SK-N-SH (cell line): ENCODE measurements at regions not wholly inside any gene's neighbourhood (a gene's known extent, or its start where the extent isn't known, plus 50 kb on each side); places are given as distances from the start of the nearest gene placed in this dataset.

Experiments
- CTCF ChIA-PET: fragments of 300-600, 350-600 bp; formaldehyde crosslinking; extraction: SDS; loops from one replicate; lab custom pipeline; 2021; lab: Yijun Ruan, JAX
- POLR2A ChIA-PET: fragments of 350-600 bp; sonication (Branson Sonifier 250); formaldehyde crosslinking; extraction: SDS; loops from one replicate; lab custom pipeline; 2020; ENCODE audit warnings: antibody characterized with exemption, inconsistent platforms; lab: Yijun Ruan, JAX
- DNase-seq: peaks from one replicate; pipeline ENCODE4 v3.0.0; 2012
- H2AFZ ChIP-seq: fragments of 200-600 bp; sonication (generic); 2 replicates; pipeline ENCODE4 v1.8.1; 2016; ENCODE audit warnings: antibody characterized with exemption, mild to moderate bottlenecking, low read depth
- H3F3A ChIP-seq: fragments of 200-600 bp; sonication (generic); replicated peaks from 2 replicates; pipeline ENCODE3; 2016; ENCODE audit warnings: antibody characterized with exemption, mild to moderate bottlenecking; ENCODE audit not compliant: insufficient read depth
- H3K27ac ChIP-seq, 2 experiments: fragments of 200-500 bp in 1 of 2; fragments of 200-600 bp in 1 of 2; sonication (Bioruptor generic) in 1 of 2; sonication (generic), shearing (Covaris generic) in 1 of 2; 2 replicates each; pipeline versions ENCODE4 v1.5.1 to v1.6.1; 2014 to 2016; ENCODE audit warnings: low read depth in 2 of 2, inconsistent platforms in 1 of 2, low read length in 1 of 2, mild to moderate bottlenecking in 1 of 2, mixed read lengths in 1 of 2
- H3K27me3 ChIP-seq: fragments of 200-600 bp; sonication (generic), shearing (Covaris generic); 2 replicates; pipeline ENCODE4 v1.6.1; 2016; ENCODE audit warnings: mixed run types; ENCODE audit not compliant: insufficient read depth
- H3K36me3 ChIP-seq, 2 experiments: fragments of 200-500 bp in 1 of 2; fragments of 200-600 bp in 1 of 2; sonication (Bioruptor generic) in 1 of 2; sonication (generic) in 1 of 2; replicated peaks in 1 of 2; 2 replicates each; pipeline versions ENCODE3 to v1.5.1; 2014 to 2016; ENCODE audit warnings: low read length in 1 of 2, mild to moderate bottlenecking in 1 of 2; ENCODE audit not compliant: insufficient read depth in 2 of 2, control insufficient read depth in 1 of 2
- H3K4me1 ChIP-seq, 2 experiments: fragments of 200-500 bp in 1 of 2; fragments of 200-600 bp in 1 of 2; sonication (Bioruptor generic) in 1 of 2; sonication (generic), shearing (Covaris generic) in 1 of 2; 2 replicates each; pipeline versions ENCODE4 v1.5.1 to v1.6.1; 2014 to 2016; ENCODE audit warnings: low read depth in 1 of 2, low read length in 1 of 2, mixed run types in 1 of 2; ENCODE audit not compliant: insufficient read depth in 2 of 2, control insufficient read depth in 1 of 2
- H3K4me2 ChIP-seq: fragments of 200-600 bp; sonication (generic), shearing (Covaris generic); 2 replicates; pipeline ENCODE4 v1.6.1; 2017; ENCODE audit warnings: mixed run types
- H3K4me3 ChIP-seq, 2 experiments: fragments of 200-500 bp in 1 of 2; fragments of 200-600 bp in 1 of 2; sonication (Bioruptor generic) in 1 of 2; sonication (generic), shearing (Covaris generic) in 1 of 2; 2 replicates each; pipeline versions ENCODE4 v1.5.1 to v1.8.1; 2014 to 2016; ENCODE audit warnings: low read depth in 2 of 2, inconsistent platforms in 1 of 2, low read length in 1 of 2, mild to moderate bottlenecking in 1 of 2, mixed read lengths in 1 of 2, moderate library complexity in 1 of 2
- H3K79me2 ChIP-seq: fragments of 200-600 bp; sonication (generic); 2 replicates; pipeline ENCODE4 v1.8.1; 2017; ENCODE audit warnings: mild to moderate bottlenecking; ENCODE audit not compliant: insufficient read depth
- H3K9ac ChIP-seq: fragments of 200-600 bp; sonication (generic); 2 replicates; pipeline ENCODE4 v1.6.1; 2017; ENCODE audit warnings: mixed run types
- H3K9me2 ChIP-seq: fragments of 200-600 bp; sonication (generic); 2 replicates; pipeline ENCODE4 v1.6.1; 2017; ENCODE audit warnings: mixed run types
- H3K9me3 ChIP-seq: fragments of 200-600 bp; sonication (generic); 2 replicates; pipeline ENCODE4 v1.6.1; 2017; ENCODE audit warnings: mixed run types, mild to moderate bottlenecking, moderate library complexity
- H4K20me1 ChIP-seq: fragments of 200-600 bp; sonication (generic); 2 replicates; pipeline ENCODE4 v1.6.1; 2017; ENCODE audit warnings: mild to moderate bottlenecking, mixed run types; ENCODE audit not compliant: insufficient read depth
- ELF1 ChIP-seq: IDR thresholded peaks from 2 replicates; pipeline ENCODE4 v1.4.0; 2012
- EP300 ChIP-seq, 2 experiments: IDR thresholded peaks; 2 replicates each; pipeline versions ENCODE4 v1.4.0 to v1.6.1; 2012; ENCODE audit warnings: borderline replicate concordance in 1 of 2, low read depth in 1 of 2, low read length in 1 of 2
- FOXJ3 ChIP-seq: sonication (generic); formaldehyde crosslinking; IDR thresholded peaks from 2 replicates; pipeline ENCODE4 v1.5.1; 2020; ENCODE audit warnings: mild to moderate bottlenecking, missing genetic modification reagents
- FOXM1 ChIP-seq: IDR thresholded peaks from 2 replicates; pipeline ENCODE4 v1.4.0; 2012; ENCODE audit warnings: low read depth, mild to moderate bottlenecking
- GABPA ChIP-seq: IDR thresholded peaks from 2 replicates; pipeline ENCODE4 v1.4.0; 2012; ENCODE audit warnings: low read depth, mild to moderate bottlenecking
- GATA2 ChIP-seq: sonication (generic); formaldehyde crosslinking; IDR thresholded peaks from 2 replicates; pipeline ENCODE4 v1.5.0; 2020; ENCODE audit warnings: mild to moderate bottlenecking, missing genetic modification reagents
- JUND ChIP-seq: IDR thresholded peaks from 2 replicates; pipeline ENCODE4 v1.4.0; 2012
- MEF2A ChIP-seq: IDR thresholded peaks from 2 replicates; pipeline ENCODE4 v1.4.0; 2012; ENCODE audit warnings: low read depth, borderline replicate concordance
- NFIC ChIP-seq: IDR thresholded peaks from 2 replicates; pipeline ENCODE4 v1.4.0; 2012; ENCODE audit warnings: borderline replicate concordance
- POLR2AphosphoS5 ChIP-seq: IDR thresholded peaks from 2 replicates; pipeline ENCODE4 v1.6.1; 2012; ENCODE audit warnings: low read depth, low read length
- RCOR1 ChIP-seq: fragments of 150-350 bp; IDR thresholded peaks from 2 replicates; pipeline ENCODE4 v1.6.1; 2017; ENCODE audit warnings: antibody characterized with exemption, low read length
- RFX5 ChIP-seq: IDR thresholded peaks from 2 replicates; pipeline ENCODE4 v1.6.1; 2012; ENCODE audit warnings: mild to moderate bottlenecking, improper control_type of control experiment, low read length
- SIN3A ChIP-seq: IDR thresholded peaks from 2 replicates; pipeline ENCODE4 v1.6.1; 2012; ENCODE audit warnings: low read depth, mild to moderate bottlenecking, low read length, moderate library complexity, borderline replicate concordance
- TEAD4 ChIP-seq: IDR thresholded peaks from 2 replicates; pipeline ENCODE4 v1.4.0; 2012; ENCODE audit warnings: mild to moderate bottlenecking, borderline replicate concordance; ENCODE audit not compliant: insufficient read depth
- WGBS: methylation state at CpG from one replicate; pipeline ENCODE4 v1.1.6; 2017; ENCODE audit warnings: low lambda C conversion rate; 5-methylcytosine and 5-hydroxymethylcytosine counted together
- TF ChIP-seq, protein P1 (sequence below): fragments of 200-600 bp; sonication (generic); IDR thresholded peaks from 2 replicates; pipeline ENCODE4 v1.6.1; 2017; ENCODE audit warnings: antibody characterized with exemption, mild to moderate bottlenecking, moderate library complexity
- TF ChIP-seq, protein P2 (sequence below): IDR thresholded peaks from 2 replicates; pipeline ENCODE4 v1.4.0; 2012; ENCODE audit warnings: low read depth, borderline replicate concordance
- TF ChIP-seq, protein P3 (sequence below): IDR thresholded peaks from 2 replicates; pipeline ENCODE4 v1.6.1; 2012; ENCODE audit warnings: mild to moderate bottlenecking, low read depth, low read length, moderate library complexity
- TF ChIP-seq, protein P4 (sequence below): fragments of 150-350 bp; IDR thresholded peaks from 2 replicates; pipeline ENCODE4 v1.6.1; 2016; ENCODE audit warnings: mild to moderate bottlenecking, low read depth, low read length

DNA sequence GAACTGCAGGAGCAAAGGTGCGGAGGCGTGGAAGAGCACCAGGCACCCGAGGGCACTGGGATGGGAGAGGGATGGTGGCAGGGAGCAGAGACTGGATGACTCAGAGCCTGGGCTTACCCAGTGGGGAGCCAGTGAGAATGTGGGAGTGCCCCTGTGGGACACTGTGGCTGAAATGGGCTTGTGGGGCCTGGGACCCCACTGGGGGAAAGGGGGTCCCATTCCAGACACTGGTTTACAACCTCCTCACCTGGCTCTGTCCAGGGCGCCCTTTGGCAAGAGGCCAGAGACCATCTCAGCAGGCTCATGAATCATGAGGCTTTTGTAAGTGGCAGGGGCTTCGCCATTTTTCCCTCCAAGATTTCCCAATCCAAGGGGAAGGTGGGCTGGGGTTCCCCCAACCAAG is 124.0 kb upstream of the MAFB start:
- no peak overlapping the region for H2AFZ ChIP-seq
- ChIA-PET CTCF (interaction anchor here (1.2 to 1.8 kb wide), 2 partner anchors 37 to 134 kb away, joined by 3 to 5 read pairs; no protein-coding TSS in a partner anchor), POLR2A (no interaction called here)
- DNase-seq: no peak
- no peak overlapping the region for H3K27ac ChIP-seq
- no peaks in the 10 kb centered on the region for H3K79me2 ChIP-seq
- H3K9me2 ChIP-seq: no peaks in the 10 kb centered on the region
- H3K4me2 ChIP-seq: no peak overlapping the region
- TF ChIP-seq GATA2 (CRISPR knock-in tag): no peak
- no peaks in the 10 kb centered on the region for H3K36me3 ChIP-seq
- no peak overlapping the region for H3K4me3 ChIP-seq
- no peaks in the 10 kb centered on the region for H3K27me3 ChIP-seq
- H3K4me1 ChIP-seq: peaks cover 0 to 22% of the 10 kb centered on the region in 2 experiments; a peak in 2 of 4 replicates
- no peaks in the 10 kb centered on the region for H3K9me3 ChIP-seq
- no peaks in the 10 kb centered on the region for H4K20me1 ChIP-seq
- no peak overlapping the region for H3K9ac ChIP-seq
- 67% methylated on average over 5 of the region's 5 CpGs for WGBS
- no peaks in the 10 kb centered on the region for H3F3A ChIP-seq

DNA sequence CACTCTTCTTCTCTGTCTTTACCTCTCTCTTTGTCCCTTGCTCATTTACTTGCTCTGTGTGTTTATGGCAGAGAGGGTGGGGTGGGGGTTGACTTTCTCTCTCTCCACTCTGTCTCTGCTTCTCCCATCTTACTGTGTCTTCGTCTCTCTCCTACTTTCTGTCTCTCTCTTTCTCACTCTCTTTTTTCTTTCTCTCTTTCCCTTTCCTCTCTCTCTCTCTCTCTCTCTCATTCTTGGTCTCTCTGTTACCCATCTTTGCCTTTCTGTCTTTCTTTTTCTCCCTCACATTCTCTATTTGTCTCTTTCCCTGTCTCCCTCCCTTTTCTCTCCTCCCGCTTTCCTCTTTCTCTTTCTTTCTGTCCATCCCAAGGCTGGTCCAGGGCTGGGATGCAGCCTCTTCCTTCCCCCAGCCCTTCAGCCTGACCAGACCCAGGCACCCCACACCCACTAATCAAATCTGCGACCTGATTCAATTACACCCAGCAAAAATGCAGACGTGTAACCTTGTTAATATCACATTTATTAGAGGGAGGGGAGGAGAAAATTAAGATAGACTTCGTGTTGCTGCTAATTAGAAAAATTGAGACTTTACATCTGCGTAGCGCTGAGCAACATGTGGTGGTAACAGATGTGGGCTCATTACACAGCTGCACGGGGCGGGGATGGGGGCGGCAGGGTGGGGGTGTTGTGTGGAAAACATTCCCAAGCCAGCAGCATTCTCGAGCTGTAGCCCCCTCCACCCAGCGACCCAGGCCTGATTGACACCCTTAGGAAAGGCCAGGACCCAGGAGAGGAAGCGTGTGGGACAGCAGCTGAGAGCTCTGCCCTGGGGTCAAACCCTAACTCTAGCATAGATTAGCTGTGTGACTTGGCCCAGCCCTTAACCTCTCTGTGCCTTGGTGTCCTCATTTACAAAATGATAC is 124.9 kb upstream of the MAFB start:
- Histone ChIP-seq H4K20me1 (no peaks in the 10 kb centered on the region), H3K9ac (no peak overlapping the region), H2AFZ (no peak overlapping the region), H3K27me3 (no peaks in the 10 kb centered on the region), H3K4me2 (no peak overlapping the region), H3K36me3 (no peaks in the 10 kb centered on the region), H3K4me3 (no peak overlapping the region), H3K9me3 (no peaks in the 10 kb centered on the region), H3K4me1 (peaks cover 0 to 22% of the 10 kb centered on the region in 2 experiments; a peak in 2 of 4 replicates), H3F3A (no peaks in the 10 kb centered on the region), H3K9me2 (no peaks in the 10 kb centered on the region), H3K27ac (no peak overlapping the region), H3K79me2 (no peaks in the 10 kb centered on the region)
- 33% methylated on average over 12 of the region's 13 CpGs for WGBS
- POLR2A ChIA-PET: no interaction called here
- TF ChIP-seq SIN3A: no peak
- TF ChIP-seq ELF1: no peak
- TF ChIP-seq, protein P1, sequence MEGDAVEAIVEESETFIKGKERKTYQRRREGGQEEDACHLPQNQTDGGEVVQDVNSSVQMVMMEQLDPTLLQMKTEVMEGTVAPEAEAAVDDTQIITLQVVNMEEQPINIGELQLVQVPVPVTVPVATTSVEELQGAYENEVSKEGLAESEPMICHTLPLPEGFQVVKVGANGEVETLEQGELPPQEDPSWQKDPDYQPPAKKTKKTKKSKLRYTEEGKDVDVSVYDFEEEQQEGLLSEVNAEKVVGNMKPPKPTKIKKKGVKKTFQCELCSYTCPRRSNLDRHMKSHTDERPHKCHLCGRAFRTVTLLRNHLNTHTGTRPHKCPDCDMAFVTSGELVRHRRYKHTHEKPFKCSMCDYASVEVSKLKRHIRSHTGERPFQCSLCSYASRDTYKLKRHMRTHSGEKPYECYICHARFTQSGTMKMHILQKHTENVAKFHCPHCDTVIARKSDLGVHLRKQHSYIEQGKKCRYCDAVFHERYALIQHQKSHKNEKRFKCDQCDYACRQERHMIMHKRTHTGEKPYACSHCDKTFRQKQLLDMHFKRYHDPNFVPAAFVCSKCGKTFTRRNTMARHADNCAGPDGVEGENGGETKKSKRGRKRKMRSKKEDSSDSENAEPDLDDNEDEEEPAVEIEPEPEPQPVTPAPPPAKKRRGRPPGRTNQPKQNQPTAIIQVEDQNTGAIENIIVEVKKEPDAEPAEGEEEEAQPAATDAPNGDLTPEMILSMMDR: no peak
- TF ChIP-seq RCOR1: peak; percentile 51
- no peak for TF ChIP-seq MEF2A
- TF ChIP-seq JUND: no peak
- TF ChIP-seq POLR2AphosphoS5: no peak
- TF ChIP-seq GATA2 (CRISPR knock-in tag): no peak
- no peak for TF ChIP-seq NFIC
- TF ChIP-seq, protein P2, sequence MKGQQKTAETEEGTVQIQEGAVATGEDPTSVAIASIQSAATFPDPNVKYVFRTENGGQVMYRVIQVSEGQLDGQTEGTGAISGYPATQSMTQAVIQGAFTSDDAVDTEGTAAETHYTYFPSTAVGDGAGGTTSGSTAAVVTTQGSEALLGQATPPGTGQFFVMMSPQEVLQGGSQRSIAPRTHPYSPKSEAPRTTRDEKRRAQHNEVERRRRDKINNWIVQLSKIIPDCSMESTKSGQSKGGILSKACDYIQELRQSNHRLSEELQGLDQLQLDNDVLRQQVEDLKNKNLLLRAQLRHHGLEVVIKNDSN: no peak
- TF ChIP-seq, protein P3, sequence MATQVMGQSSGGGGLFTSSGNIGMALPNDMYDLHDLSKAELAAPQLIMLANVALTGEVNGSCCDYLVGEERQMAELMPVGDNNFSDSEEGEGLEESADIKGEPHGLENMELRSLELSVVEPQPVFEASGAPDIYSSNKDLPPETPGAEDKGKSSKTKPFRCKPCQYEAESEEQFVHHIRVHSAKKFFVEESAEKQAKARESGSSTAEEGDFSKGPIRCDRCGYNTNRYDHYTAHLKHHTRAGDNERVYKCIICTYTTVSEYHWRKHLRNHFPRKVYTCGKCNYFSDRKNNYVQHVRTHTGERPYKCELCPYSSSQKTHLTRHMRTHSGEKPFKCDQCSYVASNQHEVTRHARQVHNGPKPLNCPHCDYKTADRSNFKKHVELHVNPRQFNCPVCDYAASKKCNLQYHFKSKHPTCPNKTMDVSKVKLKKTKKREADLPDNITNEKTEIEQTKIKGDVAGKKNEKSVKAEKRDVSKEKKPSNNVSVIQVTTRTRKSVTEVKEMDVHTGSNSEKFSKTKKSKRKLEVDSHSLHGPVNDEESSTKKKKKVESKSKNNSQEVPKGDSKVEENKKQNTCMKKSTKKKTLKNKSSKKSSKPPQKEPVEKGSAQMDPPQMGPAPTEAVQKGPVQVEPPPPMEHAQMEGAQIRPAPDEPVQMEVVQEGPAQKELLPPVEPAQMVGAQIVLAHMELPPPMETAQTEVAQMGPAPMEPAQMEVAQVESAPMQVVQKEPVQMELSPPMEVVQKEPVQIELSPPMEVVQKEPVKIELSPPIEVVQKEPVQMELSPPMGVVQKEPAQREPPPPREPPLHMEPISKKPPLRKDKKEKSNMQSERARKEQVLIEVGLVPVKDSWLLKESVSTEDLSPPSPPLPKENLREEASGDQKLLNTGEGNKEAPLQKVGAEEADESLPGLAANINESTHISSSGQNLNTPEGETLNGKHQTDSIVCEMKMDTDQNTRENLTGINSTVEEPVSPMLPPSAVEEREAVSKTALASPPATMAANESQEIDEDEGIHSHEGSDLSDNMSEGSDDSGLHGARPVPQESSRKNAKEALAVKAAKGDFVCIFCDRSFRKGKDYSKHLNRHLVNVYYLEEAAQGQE: no peak
- TF ChIP-seq FOXM1: no peak
- TF ChIP-seq GABPA: no peak
- TF ChIP-seq, protein P4, sequence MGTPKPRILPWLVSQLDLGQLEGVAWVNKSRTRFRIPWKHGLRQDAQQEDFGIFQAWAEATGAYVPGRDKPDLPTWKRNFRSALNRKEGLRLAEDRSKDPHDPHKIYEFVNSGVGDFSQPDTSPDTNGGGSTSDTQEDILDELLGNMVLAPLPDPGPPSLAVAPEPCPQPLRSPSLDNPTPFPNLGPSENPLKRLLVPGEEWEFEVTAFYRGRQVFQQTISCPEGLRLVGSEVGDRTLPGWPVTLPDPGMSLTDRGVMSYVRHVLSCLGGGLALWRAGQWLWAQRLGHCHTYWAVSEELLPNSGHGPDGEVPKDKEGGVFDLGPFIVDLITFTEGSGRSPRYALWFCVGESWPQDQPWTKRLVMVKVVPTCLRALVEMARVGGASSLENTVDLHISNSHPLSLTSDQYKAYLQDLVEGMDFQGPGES: no peak
- TF ChIP-seq RFX5: no peak
- no peak for TF ChIP-seq TEAD4
- TF ChIP-seq EP300 (IDR thresholded peaks at IDR 0.05; ENCODE audit: borderline replicate concordance in 1 of 2, low read depth in 1 of 2, low read length in 1 of 2): peak in 1 of 2 experiments; percentile 39; a peak in 1 of 4 replicates
- no peak for TF ChIP-seq FOXJ3 (CRISPR knock-in tag)
- CTCF ChIA-PET: interaction anchor here (0.9 to 2.3 kb wide), 2 partner anchors 16 to 46 kb away, joined by 3 to 12 read pairs; no protein-coding TSS in a partner anchor
- peak; percentile 55 for DNase-seq
